ENCODE measurements at regions not wholly inside any gene's neighbourhood (a gene's known extent, or its start where the extent isn't known, plus 50 kb on each side); places are given as distances from the start of the nearest gene placed in this dataset.

DNA sequence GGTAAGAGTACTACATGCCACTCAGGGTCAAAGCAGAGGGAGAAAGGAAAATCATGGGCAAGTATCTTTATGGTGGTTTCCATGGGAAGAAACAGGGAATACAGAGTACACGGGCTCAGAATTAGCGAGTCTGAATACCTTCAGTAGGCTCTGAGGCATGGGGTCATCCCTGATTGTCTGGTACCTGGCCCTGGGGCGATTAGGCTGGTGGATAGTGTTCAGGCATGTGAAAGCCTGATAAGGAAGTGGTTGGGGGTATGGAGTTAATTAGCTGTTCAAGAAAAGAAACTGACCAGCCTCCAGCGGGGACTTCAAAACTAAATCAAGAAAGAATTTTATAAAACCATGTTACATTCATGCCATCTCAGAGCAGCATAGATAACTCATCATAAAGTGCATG, 518.8 kb downstream of the RAB28 start:
- Histone ChIP-seq H2BK120ac (ENCODE audit: low read depth, low read length) (no peak overlapping the region), H3K9me1 (ENCODE audit: insufficient read depth, low read length) (no peaks in the 10 kb centered on the region), H3K4me1 (ENCODE audit: control insufficient read depth, insufficient read depth, low read length) (no peaks in the 10 kb centered on the region), H3K27me3 (ENCODE audit: control insufficient read depth, insufficient read depth, low read length) (no peaks in the 10 kb centered on the region), H3K4me3 (ENCODE audit: insufficient read depth, low read depth, low read length) (no peak overlapping the region), H3K23ac (ENCODE audit: low read depth, low read length) (no peak overlapping the region), H3K4ac (ENCODE audit: low read depth, low read length) (no peak overlapping the region), H3K14ac (replicated peaks; ENCODE audit: low read depth, low read length) (no peak overlapping the region), H2BK20ac (ENCODE audit: low read depth, low read length) (no peak overlapping the region), H3K9me3 (ENCODE audit: control insufficient read depth, insufficient read depth, low read length) (peaks cover 1% of the 10 kb centered on the region; the same call in 1 of the 2 replicates), H2BK5ac (ENCODE audit: low read depth, low read length, poor library complexity, severe bottlenecking) (no peak overlapping the region), H3K18ac (ENCODE audit: low read depth, low read length) (no peak overlapping the region), H3K79me1 (ENCODE audit: low read depth in 1 of 2, low read length in 2 of 2) (no peaks in the 10 kb centered on the region), H4K91ac (ENCODE audit: insufficient read depth, low read depth, low read length) (no peak overlapping the region), H2AFZ (replicated peaks; ENCODE audit: low read length, poor library complexity) (no peak overlapping the region), H4K8ac (ENCODE audit: low read depth in 2 of 2, low read length in 2 of 2) (no peak overlapping the region), H3K36me3 (ENCODE audit: control insufficient read depth, insufficient read depth, low read length) (no peaks in the 10 kb centered on the region), H4K5ac (ENCODE audit: low read depth, low read length) (no peak overlapping the region), H3K27ac (ENCODE audit: insufficient read depth, low read length) (no peak overlapping the region), H2AK5ac (ENCODE audit: low read depth, low read length) (no peak overlapping the region), H3K9ac (ENCODE audit: low read depth, low read length) (no peak overlapping the region), H4K20me1 (ENCODE audit: insufficient read depth, low read length) (no peaks in the 10 kb centered on the region), H3K4me2 (ENCODE audit: low read depth, low read length) (no peak overlapping the region), H2AK9ac (replicated peaks; ENCODE audit: low read depth, low read length, poor library complexity) (no peak overlapping the region), H2BK15ac (ENCODE audit: low read depth, low read length) (no peak overlapping the region), H3K56ac (ENCODE audit: extremely low read depth, insufficient read depth, low read length) (no peak overlapping the region)
- CTCF ChIA-PET: no interaction called here
- no TSS peak for BruUV-seq (replicated peaks)
- in situ Hi-C loops (cut with MboI; ENCODE audit: low sequenced_read_pairs): no loop called here
- 40% methylated on average over 1 of the region's 4 CpGs; no CpG with 5 or more reads in 1 of the 2 experiments for WGBS, 2 experiments (ENCODE audit: extremely low coverage in 2 of 2, insufficient read length in 1 of 2)
- DNase-seq (no peak), ATAC-seq (ENCODE audit: low read depth) (no peak)
- intact Hi-C loops (cut with micrococcal nuclease): no loop called here
- dilution Hi-C loops (cut with HindIII; ENCODE audit: low sequenced_read_pairs, unreplicated experiment): no loop called here
- POLR2A ChIA-PET (ENCODE audit: unreplicated experiment): no interaction called here
- TF ChIP-seq POLR2A (IDR thresholded peaks at IDR 0.05; ENCODE audit: low read depth, low read length) (no peak), SMC3 (IDR thresholded peaks at IDR 0.05; ENCODE audit: low read depth, low read length) (no peak), NFE2L2 (IDR thresholded peaks at IDR 0.05; ENCODE audit: low read depth, low read length) (no peak), RAD21 (IDR thresholded peaks at IDR 0.05; ENCODE audit: low read length) (no peak), BHLHE40 (IDR thresholded peaks at IDR 0.05; ENCODE audit: low read depth, low read length) (no peak), RCOR1 (IDR thresholded peaks at IDR 0.05; ENCODE audit: insufficient replicate concordance, low read length) (no peak)
- TF ChIP-seq, protein P1, sequence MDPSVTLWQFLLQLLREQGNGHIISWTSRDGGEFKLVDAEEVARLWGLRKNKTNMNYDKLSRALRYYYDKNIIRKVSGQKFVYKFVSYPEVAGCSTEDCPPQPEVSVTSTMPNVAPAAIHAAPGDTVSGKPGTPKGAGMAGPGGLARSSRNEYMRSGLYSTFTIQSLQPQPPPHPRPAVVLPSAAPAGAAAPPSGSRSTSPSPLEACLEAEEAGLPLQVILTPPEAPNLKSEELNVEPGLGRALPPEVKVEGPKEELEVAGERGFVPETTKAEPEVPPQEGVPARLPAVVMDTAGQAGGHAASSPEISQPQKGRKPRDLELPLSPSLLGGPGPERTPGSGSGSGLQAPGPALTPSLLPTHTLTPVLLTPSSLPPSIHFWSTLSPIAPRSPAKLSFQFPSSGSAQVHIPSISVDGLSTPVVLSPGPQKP (IDR thresholded peaks at IDR 0.05; ENCODE audit: borderline replicate concordance, low read depth, low read length): no peak
- TF ChIP-seq, protein P2, sequence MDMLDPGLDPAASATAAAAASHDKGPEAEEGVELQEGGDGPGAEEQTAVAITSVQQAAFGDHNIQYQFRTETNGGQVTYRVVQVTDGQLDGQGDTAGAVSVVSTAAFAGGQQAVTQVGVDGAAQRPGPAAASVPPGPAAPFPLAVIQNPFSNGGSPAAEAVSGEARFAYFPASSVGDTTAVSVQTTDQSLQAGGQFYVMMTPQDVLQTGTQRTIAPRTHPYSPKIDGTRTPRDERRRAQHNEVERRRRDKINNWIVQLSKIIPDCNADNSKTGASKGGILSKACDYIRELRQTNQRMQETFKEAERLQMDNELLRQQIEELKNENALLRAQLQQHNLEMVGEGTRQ (IDR thresholded peaks at IDR 0.05; ENCODE audit: low read depth, low read length): no peak
